ENCODE measurements at regions not wholly inside any gene's neighbourhood (a gene's known extent, or its start where the extent isn't known, plus 50 kb on each side); places are given as distances from the start of the nearest gene placed in this dataset.

DNA sequence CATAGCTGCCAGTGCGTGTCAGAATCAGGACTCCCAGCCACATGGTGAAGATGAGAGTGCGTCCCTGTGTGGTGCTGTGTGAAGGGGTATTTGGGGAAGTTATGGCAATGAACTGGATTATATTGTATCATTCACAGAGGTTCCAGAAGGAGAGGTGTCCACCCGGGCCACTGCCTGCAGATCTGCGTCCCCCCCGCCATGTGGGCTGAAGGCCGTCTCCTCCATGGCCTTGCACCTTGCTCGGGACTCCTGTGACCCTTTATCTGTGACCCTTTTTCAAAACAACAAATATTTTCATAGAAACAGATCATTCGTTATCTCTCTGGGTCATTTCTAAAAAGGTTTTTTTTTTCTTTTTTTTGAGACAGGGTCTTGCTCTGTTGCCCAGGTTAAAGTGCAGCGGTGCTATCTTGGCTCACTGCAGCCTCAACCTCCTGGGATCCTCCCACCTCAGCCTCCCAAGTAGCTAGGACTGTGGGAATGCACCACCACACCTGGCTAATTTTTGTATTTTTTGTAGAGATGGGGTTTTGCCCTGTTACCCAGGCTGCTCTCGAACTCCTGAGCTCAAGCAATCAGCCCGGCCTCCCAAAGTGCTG lies 120.2 kb upstream of the ERRFI1 start:
- FAIRE-seq (no peak), ATAC-seq (no peak), DNase-seq (ENCODE audit: low spot score) (no peak)
- Histone ChIP-seq H3K4me1 (ENCODE audit: insufficient read depth, low read length) (peaks cover 69% of the 10 kb centered on the region), H3K27ac (ENCODE audit: extremely low read length, insufficient read depth, low read length) (no peak overlapping the region), H3K9ac (ENCODE audit: insufficient read depth, low read depth, low read length) (no peak overlapping the region), H3K4me3 (replicated peaks in 1 of 3; ENCODE audit: insufficient read depth in 1 of 3, low read depth in 2 of 3, low read length in 3 of 3) (no peak overlapping the region), H2AFZ (ENCODE audit: low read length) (no peak overlapping the region), H3K27me3 (ENCODE audit: control insufficient read depth in 1 of 2, insufficient read depth in 2 of 2, low read length in 2 of 2) (no peaks in the 10 kb centered on the region), H3K36me3 (replicated peaks in 1 of 2; ENCODE audit: control insufficient read depth in 1 of 2, insufficient read depth in 2 of 2, low read length in 2 of 2) (no peaks in the 10 kb centered on the region), H3K79me2 (ENCODE audit: insufficient read depth, low read length) (no peaks in the 10 kb centered on the region), H3K4me2 (ENCODE audit: low read depth, low read length) (no peak overlapping the region), H4K20me1 (ENCODE audit: insufficient read depth, low read length) (no peaks in the 10 kb centered on the region), H3K9me3 (ENCODE audit: low read length) (no peaks in the 10 kb centered on the region)
- in situ Hi-C loops (cut with HindIII; ENCODE audit: extremely low pct_ligation_motif_present, low pct_unique_long_range_greater_than_20kb) = loop anchor here (25.0 kb wide), 1 partner anchor 109 kb away; the partner anchor contains the start of gene ERRFI1
- POLR2A ChIA-PET = interaction anchor here (1.2 to 1.5 kb wide), 2 partner anchors 8 to 25 kb away, joined by 3 to 7 read pairs; no protein-coding TSS in a partner anchor
- CTCF ChIA-PET (ENCODE audit: low intra/inter-chr PET ratio, low total read pairs) = no interaction called here
- BruUV-seq (replicated peaks) = no TSS peak
- 85% methylated on average over 11 of the region's 11 CpGs for WGBS (ENCODE audit: low lambda C conversion rate)
- intact Hi-C loops (cut with micrococcal nuclease; ENCODE audit: unreplicated experiment) = no loop called here
- TF ChIP-seq ZNF121 (CRISPR knock-in tag; IDR thresholded peaks at IDR 0.05) (peak; percentile 94), ZBTB42 (CRISPR knock-in tag; IDR thresholded peaks at IDR 0.05) (no peak), EP300 (IDR thresholded peaks at IDR 0.05; ENCODE audit: low read depth in 2 of 2, low read length in 2 of 2) (0 out of 4 replicates have a peak, but pooled peaks of 1 of the 2 experiments have one; percentile 24), EP300 (CRISPR knock-in tag; IDR thresholded peaks at IDR 0.05; ENCODE audit: borderline replicate concordance) (no peak), MED1 (CRISPR knock-in tag; IDR thresholded peaks at IDR 0.05) (peak; percentile 44; the same call in 1 of the 2 replicates), HNF4A (CRISPR knock-in tag; IDR thresholded peaks at IDR 0.05) (peak; percentile 44), ZNF674 (CRISPR knock-in tag; IDR thresholded peaks at IDR 0.05; ENCODE audit: low read depth) (no peak), U2AF2 (IDR thresholded peaks at IDR 0.05; ENCODE audit: low read depth, low read length) (no peak), STAG1 (CRISPR knock-in tag; IDR thresholded peaks at IDR 0.05) (no peak), SOX6 (IDR thresholded peaks at IDR 0.05) (no peak), SOX6 (CRISPR knock-in tag; IDR thresholded peaks at IDR 0.05) (peak; percentile 22; the same call in 1 of the 2 replicates), ZNF367 (CRISPR knock-in tag; IDR thresholded peaks at IDR 0.05; ENCODE audit: borderline replicate concordance) (no peak), ZNF660 (CRISPR knock-in tag; IDR thresholded peaks at IDR 0.05; ENCODE audit: borderline replicate concordance, low read depth) (no peak), ZMYM3 (CRISPR knock-in tag; IDR thresholded peaks at IDR 0.05) (peak; percentile 79), ELF1 (CRISPR knock-in tag; IDR thresholded peaks at IDR 0.05) (no peak)
- TF ChIP-seq, protein P1, sequence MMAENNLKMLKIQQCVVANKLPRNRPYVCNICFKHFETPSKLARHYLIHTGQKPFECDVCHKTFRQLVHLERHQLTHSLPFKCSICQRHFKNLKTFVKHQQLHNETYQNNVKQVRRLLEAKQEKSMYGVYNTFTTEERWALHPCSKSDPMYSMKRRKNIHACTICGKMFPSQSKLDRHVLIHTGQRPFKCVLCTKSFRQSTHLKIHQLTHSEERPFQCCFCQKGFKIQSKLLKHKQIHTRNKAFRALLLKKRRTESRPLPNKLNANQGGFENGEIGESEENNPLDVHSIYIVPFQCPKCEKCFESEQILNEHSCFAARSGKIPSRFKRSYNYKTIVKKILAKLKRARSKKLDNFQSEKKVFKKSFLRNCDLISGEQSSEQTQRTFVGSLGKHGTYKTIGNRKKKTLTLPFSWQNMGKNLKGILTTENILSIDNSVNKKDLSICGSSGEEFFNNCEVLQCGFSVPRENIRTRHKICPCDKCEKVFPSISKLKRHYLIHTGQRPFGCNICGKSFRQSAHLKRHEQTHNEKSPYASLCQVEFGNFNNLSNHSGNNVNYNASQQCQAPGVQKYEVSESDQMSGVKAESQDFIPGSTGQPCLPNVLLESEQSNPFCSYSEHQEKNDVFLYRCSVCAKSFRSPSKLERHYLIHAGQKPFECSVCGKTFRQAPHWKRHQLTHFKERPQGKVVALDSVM (CRISPR knock-in tag; IDR thresholded peaks at IDR 0.05) = peak; percentile 95
- TF ChIP-seq, protein P2, sequence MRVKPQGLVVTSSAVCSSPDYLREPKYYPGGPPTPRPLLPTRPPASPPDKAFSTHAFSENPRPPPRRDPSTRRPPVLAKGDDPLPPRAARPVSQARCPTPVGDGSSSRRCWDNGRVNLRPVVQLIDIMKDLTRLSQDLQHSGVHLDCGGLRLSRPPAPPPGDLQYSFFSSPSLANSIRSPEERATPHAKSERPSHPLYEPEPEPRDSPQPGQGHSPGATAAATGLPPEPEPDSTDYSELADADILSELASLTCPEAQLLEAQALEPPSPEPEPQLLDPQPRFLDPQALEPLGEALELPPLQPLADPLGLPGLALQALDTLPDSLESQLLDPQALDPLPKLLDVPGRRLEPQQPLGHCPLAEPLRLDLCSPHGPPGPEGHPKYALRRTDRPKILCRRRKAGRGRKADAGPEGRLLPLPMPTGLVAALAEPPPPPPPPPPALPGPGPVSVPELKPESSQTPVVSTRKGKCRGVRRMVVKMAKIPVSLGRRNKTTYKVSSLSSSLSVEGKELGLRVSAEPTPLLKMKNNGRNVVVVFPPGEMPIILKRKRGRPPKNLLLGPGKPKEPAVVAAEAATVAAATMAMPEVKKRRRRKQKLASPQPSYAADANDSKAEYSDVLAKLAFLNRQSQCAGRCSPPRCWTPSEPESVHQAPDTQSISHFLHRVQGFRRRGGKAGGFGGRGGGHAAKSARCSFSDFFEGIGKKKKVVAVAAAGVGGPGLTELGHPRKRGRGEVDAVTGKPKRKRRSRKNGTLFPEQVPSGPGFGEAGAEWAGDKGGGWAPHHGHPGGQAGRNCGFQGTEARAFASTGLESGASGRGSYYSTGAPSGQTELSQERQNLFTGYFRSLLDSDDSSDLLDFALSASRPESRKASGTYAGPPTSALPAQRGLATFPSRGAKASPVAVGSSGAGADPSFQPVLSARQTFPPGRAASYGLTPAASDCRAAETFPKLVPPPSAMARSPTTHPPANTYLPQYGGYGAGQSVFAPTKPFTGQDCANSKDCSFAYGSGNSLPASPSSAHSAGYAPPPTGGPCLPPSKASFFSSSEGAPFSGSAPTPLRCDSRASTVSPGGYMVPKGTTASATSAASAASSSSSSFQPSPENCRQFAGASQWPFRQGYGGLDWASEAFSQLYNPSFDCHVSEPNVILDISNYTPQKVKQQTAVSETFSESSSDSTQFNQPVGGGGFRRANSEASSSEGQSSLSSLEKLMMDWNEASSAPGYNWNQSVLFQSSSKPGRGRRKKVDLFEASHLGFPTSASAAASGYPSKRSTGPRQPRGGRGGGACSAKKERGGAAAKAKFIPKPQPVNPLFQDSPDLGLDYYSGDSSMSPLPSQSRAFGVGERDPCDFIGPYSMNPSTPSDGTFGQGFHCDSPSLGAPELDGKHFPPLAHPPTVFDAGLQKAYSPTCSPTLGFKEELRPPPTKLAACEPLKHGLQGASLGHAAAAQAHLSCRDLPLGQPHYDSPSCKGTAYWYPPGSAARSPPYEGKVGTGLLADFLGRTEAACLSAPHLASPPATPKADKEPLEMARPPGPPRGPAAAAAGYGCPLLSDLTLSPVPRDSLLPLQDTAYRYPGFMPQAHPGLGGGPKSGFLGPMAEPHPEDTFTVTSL (CRISPR knock-in tag; IDR thresholded peaks at IDR 0.05; ENCODE audit: borderline replicate concordance) = no peak
- TF ChIP-seq, protein P3, sequence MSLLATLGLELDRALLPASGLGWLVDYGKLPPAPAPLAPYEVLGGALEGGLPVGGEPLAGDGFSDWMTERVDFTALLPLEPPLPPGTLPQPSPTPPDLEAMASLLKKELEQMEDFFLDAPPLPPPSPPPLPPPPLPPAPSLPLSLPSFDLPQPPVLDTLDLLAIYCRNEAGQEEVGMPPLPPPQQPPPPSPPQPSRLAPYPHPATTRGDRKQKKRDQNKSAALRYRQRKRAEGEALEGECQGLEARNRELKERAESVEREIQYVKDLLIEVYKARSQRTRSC (CRISPR knock-in tag; IDR thresholded peaks at IDR 0.05; ENCODE audit: low read depth) = no peak
